WTC11 (cell line): ENCODE measurements at regions not wholly inside any gene's neighbourhood (a gene's known extent, or its start where the extent isn't known, plus 50 kb on each side); places are given as distances from the start of the nearest gene placed in this dataset.

Experiments used
- ATF3 ChIP-seq: sonication (generic); formaldehyde crosslinking; conservative IDR thresholded peaks from 2 replicates; pipeline ENCODE4 v1.8.1; 2022; ENCODE audit warnings: mild to moderate bottlenecking, missing genetic modification reagents
- CREB1 ChIP-seq: sonication (generic); formaldehyde crosslinking; IDR thresholded peaks from 2 replicates; pipeline ENCODE4 v1.8.0; 2023; ENCODE audit warnings: mild to moderate bottlenecking, missing genetic modification reagents
- CTCF ChIP-seq: fragments of 200-600 bp; IDR thresholded peaks from 2 replicates; pipeline ENCODE4 v1.8.0; 2022; ENCODE audit warnings: antibody characterized with exemption
- ETV6 ChIP-seq: sonication (generic); formaldehyde crosslinking; IDR thresholded peaks from 2 replicates; pipeline ENCODE4 v1.8.1; 2022; ENCODE audit warnings: mild to moderate bottlenecking, missing genetic modification reagents
- HMGA2 ChIP-seq: fragments of 250-450 bp; sonication (Bioruptor Pico); IDR thresholded peaks from 2 replicates; pipeline ENCODE4 v1.4.0; 2021; ENCODE audit warnings: mild to moderate bottlenecking, moderate library complexity
- SMAD3 ChIP-seq: sonication (generic); formaldehyde crosslinking; IDR thresholded peaks from 2 replicates; pipeline ENCODE4 v1.8.0; 2022; ENCODE audit warnings: missing genetic modification reagents, mild to moderate bottlenecking, borderline replicate concordance
- TEAD4 ChIP-seq: sonication (generic); formaldehyde crosslinking; IDR thresholded peaks from 2 replicates; pipeline ENCODE4 v1.8.0; 2022; ENCODE audit warnings: mild to moderate bottlenecking, missing genetic modification reagents
- ZNF263 ChIP-seq: sonication (generic); formaldehyde crosslinking; IDR thresholded peaks from 2 replicates; pipeline ENCODE4 v1.8.1; 2022; ENCODE audit warnings: low read depth, mild to moderate bottlenecking, moderate library complexity, missing genetic modification reagents
- ZNF532 ChIP-seq: fragments of 250-450 bp; sonication (Bioruptor Pico); IDR thresholded peaks from 2 replicates; pipeline ENCODE4 v1.9.0; 2021; ENCODE audit warnings: mild to moderate bottlenecking, borderline replicate concordance
- ZSCAN18 ChIP-seq: fragments of 250-450 bp; sonication (Bioruptor Pico); IDR thresholded peaks from 2 replicates; pipeline ENCODE4 v2.1.2; 2022; ENCODE audit warnings: mild to moderate bottlenecking, moderate library complexity
- TF ChIP-seq, protein P1 (sequence below): sonication (generic); formaldehyde crosslinking; IDR thresholded peaks from 2 replicates; pipeline ENCODE4 v1.8.0; 2022; ENCODE audit warnings: mild to moderate bottlenecking, missing genetic modification reagents

GRCh38 chr13:69279213-69279612 lies 828.4 kb upstream of the ATXN8OS start:
- TF ChIP-seq HMGA2 (CRISPR knock-in tag) = no peak
- TF ChIP-seq, protein P1, sequence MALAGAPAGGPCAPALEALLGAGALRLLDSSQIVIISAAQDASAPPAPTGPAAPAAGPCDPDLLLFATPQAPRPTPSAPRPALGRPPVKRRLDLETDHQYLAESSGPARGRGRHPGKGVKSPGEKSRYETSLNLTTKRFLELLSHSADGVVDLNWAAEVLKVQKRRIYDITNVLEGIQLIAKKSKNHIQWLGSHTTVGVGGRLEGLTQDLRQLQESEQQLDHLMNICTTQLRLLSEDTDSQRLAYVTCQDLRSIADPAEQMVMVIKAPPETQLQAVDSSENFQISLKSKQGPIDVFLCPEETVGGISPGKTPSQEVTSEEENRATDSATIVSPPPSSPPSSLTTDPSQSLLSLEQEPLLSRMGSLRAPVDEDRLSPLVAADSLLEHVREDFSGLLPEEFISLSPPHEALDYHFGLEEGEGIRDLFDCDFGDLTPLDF = no peak
- TF ChIP-seq TEAD4 (CRISPR knock-in tag) = no peak
- no peak for TF ChIP-seq CTCF
- TF ChIP-seq ZNF532 (CRISPR knock-in tag) = no peak
- no peak for TF ChIP-seq ETV6 (CRISPR knock-in tag)
- no peak for TF ChIP-seq ZNF263
- no peak for TF ChIP-seq ZSCAN18 (CRISPR knock-in tag)
- no peak for TF ChIP-seq CREB1 (CRISPR knock-in tag)
- TF ChIP-seq ATF3 = no peak
- no peak for TF ChIP-seq SMAD3 (CRISPR knock-in tag)
